SK-N-SH treated with all-trans-retinoic acid at 6 μM for 48 hours (cell line): ENCODE measurements at regions not wholly inside any gene's neighbourhood (a gene's known extent, or its start where the extent isn't known, plus 50 kb on each side); places are given as distances from the start of the nearest gene placed in this dataset.

ENCODE experiments used
- ESRRG ChIP-seq: fragments of 250-450 bp; sonication (Bioruptor Pico); IDR thresholded peaks from 2 replicates; pipeline ENCODE4 v1.6.1; 2021; ENCODE audit warnings: mild to moderate bottlenecking
- GLIS3 ChIP-seq: fragments of 250-450 bp; sonication (Bioruptor Pico); IDR thresholded peaks from 2 replicates; pipeline ENCODE4 v1.5.0; 2020; ENCODE audit warnings: mild to moderate bottlenecking, moderate library complexity
- ZNF70 ChIP-seq: fragments of 450-650 bp; formaldehyde crosslinking; IDR thresholded peaks from 2 replicates; pipeline ENCODE4 v1.5.0; 2020; ENCODE audit warnings: mild to moderate bottlenecking, moderate library complexity
- TF ChIP-seq, protein P1 (sequence below): fragments of 250-450 bp; sonication (Bioruptor Pico); IDR thresholded peaks from 2 replicates; pipeline ENCODE4 v1.8.0; 2020; ENCODE audit warnings: mild to moderate bottlenecking, moderate library complexity, borderline replicate concordance

DNA sequence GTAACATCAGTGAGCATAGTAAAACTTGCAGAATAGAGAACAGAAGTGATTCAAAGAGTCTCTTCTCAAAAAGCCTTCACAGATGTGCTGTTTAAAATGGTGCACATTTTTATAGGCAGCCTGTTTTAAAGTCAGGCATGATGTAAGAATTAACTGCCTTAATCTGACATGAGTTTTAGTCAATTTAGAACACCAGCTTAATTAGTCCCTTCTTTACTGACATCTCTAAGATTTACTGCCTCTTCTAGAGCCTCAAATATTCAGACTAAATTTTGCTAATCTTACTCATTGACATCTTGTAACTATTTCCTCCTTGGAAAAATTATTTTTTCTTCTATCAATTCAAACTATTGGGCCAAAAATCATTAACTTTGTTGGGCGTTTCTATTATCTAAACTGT, 782.5 kb downstream of the C12orf50 start:
- TF ChIP-seq ZNF70 (CRISPR knock-in tag), result no peak
- TF ChIP-seq, protein P1, sequence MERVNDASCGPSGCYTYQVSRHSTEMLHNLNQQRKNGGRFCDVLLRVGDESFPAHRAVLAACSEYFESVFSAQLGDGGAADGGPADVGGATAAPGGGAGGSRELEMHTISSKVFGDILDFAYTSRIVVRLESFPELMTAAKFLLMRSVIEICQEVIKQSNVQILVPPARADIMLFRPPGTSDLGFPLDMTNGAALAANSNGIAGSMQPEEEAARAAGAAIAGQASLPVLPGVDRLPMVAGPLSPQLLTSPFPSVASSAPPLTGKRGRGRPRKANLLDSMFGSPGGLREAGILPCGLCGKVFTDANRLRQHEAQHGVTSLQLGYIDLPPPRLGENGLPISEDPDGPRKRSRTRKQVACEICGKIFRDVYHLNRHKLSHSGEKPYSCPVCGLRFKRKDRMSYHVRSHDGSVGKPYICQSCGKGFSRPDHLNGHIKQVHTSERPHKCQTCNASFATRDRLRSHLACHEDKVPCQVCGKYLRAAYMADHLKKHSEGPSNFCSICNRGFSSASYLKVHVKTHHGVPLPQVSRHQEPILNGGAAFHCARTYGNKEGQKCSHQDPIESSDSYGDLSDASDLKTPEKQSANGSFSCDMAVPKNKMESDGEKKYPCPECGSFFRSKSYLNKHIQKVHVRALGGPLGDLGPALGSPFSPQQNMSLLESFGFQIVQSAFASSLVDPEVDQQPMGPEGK (CRISPR knock-in tag), result no peak
- TF ChIP-seq GLIS3, result no peak
- TF ChIP-seq ESRRG (CRISPR knock-in tag), result no peak
